ENCODE measurements at regions not wholly inside any gene's neighbourhood (a gene's known extent, or its start where the extent isn't known, plus 50 kb on each side); places are given as distances from the start of the nearest gene placed in this dataset.

DNA sequence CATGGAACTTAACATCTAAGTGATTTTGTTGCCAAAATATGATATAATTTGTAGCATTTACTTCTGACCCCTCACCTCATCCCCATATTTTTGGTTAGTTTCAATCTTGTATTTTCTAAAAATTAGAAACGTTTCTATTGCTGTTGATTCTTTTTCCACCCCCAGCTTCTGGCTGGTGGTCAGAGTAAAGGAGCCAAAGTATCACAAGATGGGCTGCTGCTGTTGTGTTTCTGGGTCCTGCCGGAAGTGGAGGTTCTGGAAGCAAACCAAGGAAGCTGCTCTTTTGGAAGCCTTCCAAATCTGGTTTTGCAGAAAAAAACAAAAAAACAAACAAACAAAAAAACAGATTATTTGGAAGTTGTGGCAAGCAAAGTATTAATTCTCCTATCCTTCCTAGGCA is 221.1 kb upstream of the P2RY1 start:
- Histone ChIP-seq H3K36me3 (ENCODE audit: insufficient read depth) (no peaks in the 10 kb centered on the region), H3K9ac (no peak overlapping the region), H3K4me3 (IDR thresholded peaks at IDR 0.05; ENCODE audit: insufficient read depth, low read depth, low read length) (no peak overlapping the region)

GRCh38 chr3:152615681-152616080 is 219.2 kb upstream of the P2RY1 start:
- no peaks in the 10 kb centered on the region for H3K79me2 ChIP-seq (ENCODE audit: insufficient read depth, low read depth)
- no peak overlapping the region for H3K4me2 ChIP-seq
- H3K27ac ChIP-seq, result no peak overlapping the region
- no peaks in the 10 kb centered on the region for H3K36me3 ChIP-seq (ENCODE audit: insufficient read depth)
- H3K27me3 ChIP-seq (ENCODE audit: insufficient read depth, low read depth), result no peaks in the 10 kb centered on the region
- H2AFZ ChIP-seq (ENCODE audit: low read depth), result no peak overlapping the region
- H3K4me1 ChIP-seq (ENCODE audit: low read depth, poor library complexity, severe bottlenecking), result no peaks in the 10 kb centered on the region
- no peak for TF ChIP-seq CTCF (conservative IDR thresholded peaks at IDR 0.05; ENCODE audit: low read depth, low read length)
- no peak overlapping the region for H3K9ac ChIP-seq
- no peak overlapping the region for H3K4me3 ChIP-seq (IDR thresholded peaks at IDR 0.05; ENCODE audit: insufficient read depth, low read depth, low read length)
- no peaks in the 10 kb centered on the region for H4K20me1 ChIP-seq (ENCODE audit: insufficient read depth)

More for the DNA sequence above, 221.1 kb upstream of the P2RY1 start:
- no peak overlapping the region for H3K4me2 ChIP-seq
- no peaks in the 10 kb centered on the region for H3K79me2 ChIP-seq (ENCODE audit: insufficient read depth, low read depth)
- no peak overlapping the region for H3K27ac ChIP-seq
- H3K27me3 ChIP-seq (ENCODE audit: insufficient read depth, low read depth), result no peaks in the 10 kb centered on the region
- TF ChIP-seq CTCF (conservative IDR thresholded peaks at IDR 0.05; ENCODE audit: low read depth, low read length), result no peak
- H2AFZ ChIP-seq (ENCODE audit: low read depth), result no peak overlapping the region
- no peaks in the 10 kb centered on the region for H3K4me1 ChIP-seq (ENCODE audit: low read depth, poor library complexity, severe bottlenecking)
- no peaks in the 10 kb centered on the region for H4K20me1 ChIP-seq (ENCODE audit: insufficient read depth)

DNA sequence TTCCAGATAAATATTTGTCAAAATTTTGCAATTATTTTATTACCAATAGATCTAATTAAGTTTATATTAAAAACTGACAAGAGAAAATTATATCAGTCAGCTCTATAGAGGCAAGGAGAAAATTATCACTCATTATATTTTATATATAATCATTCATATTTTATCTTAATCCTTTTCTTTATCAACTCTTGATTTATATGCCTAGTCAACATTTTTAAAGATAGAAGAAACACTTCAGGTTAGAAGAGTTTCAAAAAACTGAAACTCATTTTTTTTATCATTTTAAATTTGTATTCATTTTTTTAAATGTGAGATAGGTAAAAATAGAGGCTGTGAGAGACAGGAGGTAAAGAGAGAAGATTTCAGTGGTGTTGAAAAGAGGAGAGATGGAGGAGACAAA is 217.3 kb upstream of the P2RY1 start:
- no peak overlapping the region for H3K4me2 ChIP-seq
- no peaks in the 10 kb centered on the region for H3K79me2 ChIP-seq (ENCODE audit: insufficient read depth, low read depth)
- no peaks in the 10 kb centered on the region for H3K36me3 ChIP-seq (ENCODE audit: insufficient read depth)
- H3K27ac ChIP-seq, result no peak overlapping the region
- no peak overlapping the region for H3K4me3 ChIP-seq (IDR thresholded peaks at IDR 0.05; ENCODE audit: insufficient read depth, low read depth, low read length)
- H2AFZ ChIP-seq (ENCODE audit: low read depth), result no peak overlapping the region
- H3K4me1 ChIP-seq (ENCODE audit: low read depth, poor library complexity, severe bottlenecking), result no peaks in the 10 kb centered on the region
- TF ChIP-seq CTCF (conservative IDR thresholded peaks at IDR 0.05; ENCODE audit: low read depth, low read length), result no peak
- no peaks in the 10 kb centered on the region for H3K27me3 ChIP-seq (ENCODE audit: insufficient read depth, low read depth)
- H3K9ac ChIP-seq, result no peak overlapping the region
- H4K20me1 ChIP-seq (ENCODE audit: insufficient read depth), result no peaks in the 10 kb centered on the region

DNA sequence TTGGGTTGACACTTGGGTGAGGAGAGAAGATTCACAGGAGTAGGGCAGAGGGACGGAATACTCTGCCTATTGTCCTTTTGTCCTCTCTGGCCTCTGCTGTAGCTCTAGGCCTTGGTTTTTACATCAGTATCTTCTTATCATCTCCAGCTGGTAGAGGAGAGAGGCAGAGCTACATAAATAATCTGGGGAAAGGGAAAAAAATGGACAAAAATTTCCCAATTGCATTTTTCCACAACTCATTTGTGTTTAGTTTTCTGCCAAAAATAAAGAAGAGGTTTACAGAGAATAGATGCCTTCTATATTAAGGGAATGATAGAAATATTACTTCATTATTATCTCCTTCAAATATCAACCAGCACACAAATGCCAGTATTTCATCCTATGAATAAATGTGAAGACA is 216.4 kb upstream of the P2RY1 start:
- Histone ChIP-seq H3K4me1 (ENCODE audit: low read depth, poor library complexity, severe bottlenecking) (no peaks in the 10 kb centered on the region), H3K79me2 (ENCODE audit: insufficient read depth, low read depth) (no peaks in the 10 kb centered on the region), H2AFZ (ENCODE audit: low read depth) (no peak overlapping the region), H4K20me1 (ENCODE audit: insufficient read depth) (no peaks in the 10 kb centered on the region), H3K4me2 (no peak overlapping the region), H3K4me3 (IDR thresholded peaks at IDR 0.05; ENCODE audit: insufficient read depth, low read depth, low read length) (no peak overlapping the region), H3K36me3 (ENCODE audit: insufficient read depth) (no peaks in the 10 kb centered on the region), H3K9ac (no peak overlapping the region), H3K27ac (no peak overlapping the region), H3K27me3 (ENCODE audit: insufficient read depth, low read depth) (no peaks in the 10 kb centered on the region)
- TF ChIP-seq CTCF (conservative IDR thresholded peaks at IDR 0.05; ENCODE audit: low read depth, low read length), result no peak

- H3K4me1 ChIP-seq (ENCODE audit: low read depth, poor library complexity, severe bottlenecking), result no peaks in the 10 kb centered on the region
- no peaks in the 10 kb centered on the region for H3K79me2 ChIP-seq (ENCODE audit: insufficient read depth, low read depth)
- H2AFZ ChIP-seq (ENCODE audit: low read depth), result no peak overlapping the region
- no peak for TF ChIP-seq CTCF (conservative IDR thresholded peaks at IDR 0.05; ENCODE audit: low read depth, low read length)
- no peak overlapping the region for H3K9ac ChIP-seq
- no peaks in the 10 kb centered on the region for H3K36me3 ChIP-seq (ENCODE audit: insufficient read depth)
- no peaks in the 10 kb centered on the region for H3K27me3 ChIP-seq (ENCODE audit: insufficient read depth, low read depth)
- H3K4me3 ChIP-seq (IDR thresholded peaks at IDR 0.05; ENCODE audit: insufficient read depth, low read depth, low read length), result no peak overlapping the region
- H3K4me2 ChIP-seq, result no peak overlapping the region
- no peak overlapping the region for H3K27ac ChIP-seq
- H4K20me1 ChIP-seq (ENCODE audit: insufficient read depth), result no peaks in the 10 kb centered on the region
Measured at GRCh38 chr3:152619691-152620090, 215.2 kb upstream of the P2RY1 start.
